OCI-LY1 (cell line): ENCODE measurements at regions not wholly inside any gene's neighbourhood (a gene's known extent, or its start where the extent isn't known, plus 50 kb on each side); places are given as distances from the start of the nearest gene placed in this dataset.

Source experiments
- CTCF ChIP-seq: fragments of 200-600 bp; sonication (generic), shearing (Covaris generic); IDR thresholded peaks from 2 replicates; pipeline ENCODE4 v1.5.1; 2017; ENCODE audit warnings: mild to moderate bottlenecking, antibody characterized with exemption, low read length, moderate library complexity, mixed read lengths
- EZH2 ChIP-seq: fragments of 200-600 bp; sonication (generic), shearing (Covaris generic); IDR thresholded peaks from 2 replicates; pipeline ENCODE4 v1.8.0; 2017; ENCODE audit warnings: borderline replicate concordance, mixed run types, mild to moderate bottlenecking, antibody characterized with exemption, low read length, moderate library complexity, mixed read lengths

DNA sequence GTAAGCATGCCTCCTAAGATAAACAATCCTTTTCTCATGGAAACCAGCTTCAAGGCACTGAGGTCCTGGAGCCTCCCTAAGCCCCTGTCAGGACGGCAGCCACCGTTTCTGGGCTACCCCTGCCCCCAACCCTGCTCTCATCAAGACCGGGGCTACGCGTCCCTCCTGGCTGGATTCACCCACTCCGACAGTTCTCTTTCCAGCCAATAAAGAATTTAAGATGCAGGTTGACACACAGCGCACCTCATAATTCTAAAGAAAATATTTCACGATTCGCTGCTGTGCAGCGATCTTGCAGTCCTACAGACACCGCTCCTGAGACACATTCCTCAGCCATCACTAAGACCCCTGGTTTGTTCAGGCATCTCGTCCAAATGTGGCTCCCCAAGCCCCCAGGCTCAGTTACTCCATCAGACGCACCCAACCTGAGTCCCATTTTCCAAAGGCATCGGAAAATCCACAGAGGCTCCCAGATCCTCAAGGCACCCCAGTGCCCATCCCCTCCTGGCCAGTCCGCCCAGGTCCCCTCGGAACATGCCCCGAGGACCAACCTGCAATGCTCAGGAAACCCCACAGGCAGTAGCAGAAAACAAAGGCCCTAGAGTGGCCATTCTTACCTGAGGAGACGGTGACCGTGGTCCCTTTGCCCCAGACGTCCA lies 336.3 kb downstream of the TMEM121 start:
- no peak for TF ChIP-seq CTCF
- TF ChIP-seq EZH2: no peak
